DND-41 (cell line): ENCODE measurements at regions not wholly inside any gene's neighbourhood (a gene's known extent, or its start where the extent isn't known, plus 50 kb on each side); places are given as distances from the start of the nearest gene placed in this dataset.

Source experiments
- ATAC-seq: fragments of 200-7000 bp; cut with Tn5 transposase; 3 replicates; pipeline ENCODE4 v1.9.1; 2021; ENCODE audit warnings: low read depth; ENCODE audit not compliant: insufficient read depth
- DNase-seq: peaks from one replicate; pipeline ENCODE4 v3.0.0-alpha.2; 2020
- H2AFZ ChIP-seq: 2 replicates; pipeline ENCODE4 v1.6.0; 2012; ENCODE audit warnings: low read depth, low read length
- H3K27ac ChIP-seq: 2 replicates; pipeline ENCODE4 v1.5.1; 2012; ENCODE audit warnings: low read length, inconsistent platforms
- H3K27me3 ChIP-seq: fragments of 200-600 bp; sonication (generic); 2 replicates; pipeline ENCODE4 v1.6.0; 2012; ENCODE audit warnings: low read length, mild to moderate bottlenecking, inconsistent platforms; ENCODE audit not compliant: insufficient read depth, poor library complexity
- H3K36me3 ChIP-seq: 2 replicates; pipeline ENCODE4 v1.5.1; 2012; ENCODE audit warnings: low read length, inconsistent platforms; ENCODE audit not compliant: insufficient read depth
- H3K4me1 ChIP-seq: 2 replicates; pipeline ENCODE4 v1.5.1; 2012; ENCODE audit warnings: mild to moderate bottlenecking, low read length; ENCODE audit not compliant: insufficient read depth
- H3K4me2 ChIP-seq: 2 replicates; pipeline ENCODE4 v1.6.0; 2012; ENCODE audit warnings: mild to moderate bottlenecking, moderate library complexity, low read length, inconsistent platforms; ENCODE audit not compliant: insufficient read depth
- H3K4me3 ChIP-seq, 2 experiments: fragments of 200-600 bp in 1 of 2; shearing (Covaris generic) in 1 of 2; 2 replicates each; pipeline ENCODE4 v1.5.1; 2012 to 2016; ENCODE audit warnings: inconsistent platforms in 2 of 2, low read length in 2 of 2, mild to moderate bottlenecking in 2 of 2, low read depth in 1 of 2, moderate library complexity in 1 of 2
- H3K79me2 ChIP-seq: 2 replicates; pipeline ENCODE4 v1.6.0; 2012; ENCODE audit warnings: low read length, inconsistent platforms; ENCODE audit not compliant: insufficient read depth
- H3K9ac ChIP-seq: 2 replicates; pipeline ENCODE4 v1.6.0; 2012; ENCODE audit warnings: low read depth, mild to moderate bottlenecking, inconsistent platforms, low read length, moderate library complexity
- H3K9me3 ChIP-seq: 2 replicates; pipeline ENCODE4 v1.5.1; 2012; ENCODE audit warnings: low read length, moderate library complexity, mild to moderate bottlenecking, inconsistent platforms; ENCODE audit not compliant: insufficient read depth, severe bottlenecking
- H4K20me1 ChIP-seq: 2 replicates; pipeline ENCODE4 v1.6.0; 2012; ENCODE audit warnings: low read length; ENCODE audit not compliant: insufficient read depth
- EZH2 ChIP-seq: IDR thresholded peaks from 3 replicates; pipeline ENCODE4 v1.6.1; 2012; ENCODE audit warnings: borderline replicate concordance, low read depth, mild to moderate bottlenecking, moderate library complexity, low read length, inconsistent platforms; ENCODE audit not compliant: severe bottlenecking
- TF ChIP-seq, protein P1 (sequence below): IDR thresholded peaks from 2 replicates; pipeline ENCODE4 v1.5.1; 2012; ENCODE audit warnings: borderline replicate concordance, low read length, moderate library complexity, mild to moderate bottlenecking; ENCODE audit not compliant: poor library complexity, severe bottlenecking; ENCODE audit errors: extremely low read depth

DNA sequence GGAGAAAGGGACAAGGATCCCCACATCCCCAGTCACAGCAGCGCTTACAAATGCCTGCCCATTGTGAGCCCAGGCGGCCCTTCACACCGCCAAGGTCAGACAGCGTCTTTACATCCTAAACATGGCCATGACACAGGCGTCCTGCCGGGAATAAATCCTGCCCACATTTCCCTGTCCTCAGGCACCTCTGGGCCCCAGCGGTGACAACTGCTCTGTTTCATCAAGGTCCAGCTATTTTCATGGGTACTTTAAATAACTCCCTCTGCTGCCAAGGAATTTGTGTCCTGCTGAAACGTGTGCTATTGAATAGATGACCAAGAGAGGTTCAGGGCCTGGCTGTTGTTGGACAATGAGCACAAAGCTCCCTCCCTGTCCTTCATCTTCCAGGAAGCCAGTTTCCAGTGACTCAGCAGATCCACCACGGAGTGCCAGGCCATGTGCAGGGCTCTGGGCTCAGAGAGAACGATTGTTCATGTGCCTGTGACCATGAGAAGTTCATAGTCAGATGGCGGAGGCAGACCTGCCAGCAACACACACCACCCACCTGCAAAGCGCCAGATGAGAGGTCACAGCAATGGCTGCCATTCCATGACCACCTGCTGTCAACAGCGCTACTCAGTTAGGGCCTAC lies 195.8 kb downstream of the MATN1 start:
- Histone ChIP-seq H3K9ac (no peak overlapping the region), H3K9me3 (no peaks in the 10 kb centered on the region), H3K4me3 (no peak overlapping the region), H3K79me2 (no peaks in the 10 kb centered on the region), H2AFZ (no peak overlapping the region), H3K27me3 (no peaks in the 10 kb centered on the region), H4K20me1 (no peaks in the 10 kb centered on the region), H3K36me3 (no peaks in the 10 kb centered on the region), H3K4me1 (no peaks in the 10 kb centered on the region), H3K4me2 (no peak overlapping the region), H3K27ac (no peak overlapping the region)
- ATAC-seq (no peak), DNase-seq (no peak)
- TF ChIP-seq, protein P1, sequence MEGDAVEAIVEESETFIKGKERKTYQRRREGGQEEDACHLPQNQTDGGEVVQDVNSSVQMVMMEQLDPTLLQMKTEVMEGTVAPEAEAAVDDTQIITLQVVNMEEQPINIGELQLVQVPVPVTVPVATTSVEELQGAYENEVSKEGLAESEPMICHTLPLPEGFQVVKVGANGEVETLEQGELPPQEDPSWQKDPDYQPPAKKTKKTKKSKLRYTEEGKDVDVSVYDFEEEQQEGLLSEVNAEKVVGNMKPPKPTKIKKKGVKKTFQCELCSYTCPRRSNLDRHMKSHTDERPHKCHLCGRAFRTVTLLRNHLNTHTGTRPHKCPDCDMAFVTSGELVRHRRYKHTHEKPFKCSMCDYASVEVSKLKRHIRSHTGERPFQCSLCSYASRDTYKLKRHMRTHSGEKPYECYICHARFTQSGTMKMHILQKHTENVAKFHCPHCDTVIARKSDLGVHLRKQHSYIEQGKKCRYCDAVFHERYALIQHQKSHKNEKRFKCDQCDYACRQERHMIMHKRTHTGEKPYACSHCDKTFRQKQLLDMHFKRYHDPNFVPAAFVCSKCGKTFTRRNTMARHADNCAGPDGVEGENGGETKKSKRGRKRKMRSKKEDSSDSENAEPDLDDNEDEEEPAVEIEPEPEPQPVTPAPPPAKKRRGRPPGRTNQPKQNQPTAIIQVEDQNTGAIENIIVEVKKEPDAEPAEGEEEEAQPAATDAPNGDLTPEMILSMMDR: no peak
- TF ChIP-seq EZH2: no peak

DNA sequence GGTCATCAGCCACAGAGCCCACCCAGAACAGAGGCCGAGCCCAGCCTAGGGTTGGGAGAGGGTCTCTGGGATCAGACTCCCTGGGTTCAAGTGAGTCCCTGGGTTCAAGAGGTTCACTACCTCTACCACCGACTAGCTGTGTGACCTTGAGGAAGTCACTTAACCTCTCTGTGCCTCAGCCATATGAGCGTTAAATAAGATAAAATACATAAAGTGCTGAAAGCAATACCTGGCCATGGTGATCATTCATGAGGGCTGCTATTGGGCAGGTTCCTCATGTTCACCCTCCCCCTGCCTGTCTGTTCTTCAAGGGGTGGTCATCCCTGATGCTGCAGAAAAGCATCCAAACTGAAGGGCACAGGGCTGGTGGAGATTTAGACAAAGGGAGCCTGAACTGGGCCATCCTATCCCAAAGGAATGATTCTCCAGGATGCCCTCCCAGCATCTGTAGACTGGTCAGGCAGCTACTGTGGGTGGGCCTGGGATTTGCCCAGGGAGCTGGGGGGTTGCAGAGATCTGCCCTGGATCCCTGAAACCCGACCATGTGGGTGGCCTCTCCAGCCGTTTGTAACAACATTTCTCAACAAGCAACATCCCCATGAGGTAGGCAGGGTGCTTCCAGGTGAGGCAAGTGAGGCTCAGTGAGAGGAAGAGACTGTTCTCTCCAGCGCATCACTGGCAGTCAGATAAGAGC lies 196.6 kb downstream of the MATN1 start:
- Histone ChIP-seq H4K20me1 (no peaks in the 10 kb centered on the region), H3K4me3 (no peak overlapping the region), H3K36me3 (no peaks in the 10 kb centered on the region), H3K9me3 (no peaks in the 10 kb centered on the region), H3K4me2 (no peak overlapping the region), H3K27me3 (no peaks in the 10 kb centered on the region), H3K79me2 (no peaks in the 10 kb centered on the region), H2AFZ (no peak overlapping the region), H3K9ac (no peak overlapping the region), H3K4me1 (no peaks in the 10 kb centered on the region), H3K27ac (no peak overlapping the region)
- DNase-seq: no peak
- ATAC-seq: no peak
- no peak for TF ChIP-seq EZH2
- TF ChIP-seq, protein P1: no peak

DNA sequence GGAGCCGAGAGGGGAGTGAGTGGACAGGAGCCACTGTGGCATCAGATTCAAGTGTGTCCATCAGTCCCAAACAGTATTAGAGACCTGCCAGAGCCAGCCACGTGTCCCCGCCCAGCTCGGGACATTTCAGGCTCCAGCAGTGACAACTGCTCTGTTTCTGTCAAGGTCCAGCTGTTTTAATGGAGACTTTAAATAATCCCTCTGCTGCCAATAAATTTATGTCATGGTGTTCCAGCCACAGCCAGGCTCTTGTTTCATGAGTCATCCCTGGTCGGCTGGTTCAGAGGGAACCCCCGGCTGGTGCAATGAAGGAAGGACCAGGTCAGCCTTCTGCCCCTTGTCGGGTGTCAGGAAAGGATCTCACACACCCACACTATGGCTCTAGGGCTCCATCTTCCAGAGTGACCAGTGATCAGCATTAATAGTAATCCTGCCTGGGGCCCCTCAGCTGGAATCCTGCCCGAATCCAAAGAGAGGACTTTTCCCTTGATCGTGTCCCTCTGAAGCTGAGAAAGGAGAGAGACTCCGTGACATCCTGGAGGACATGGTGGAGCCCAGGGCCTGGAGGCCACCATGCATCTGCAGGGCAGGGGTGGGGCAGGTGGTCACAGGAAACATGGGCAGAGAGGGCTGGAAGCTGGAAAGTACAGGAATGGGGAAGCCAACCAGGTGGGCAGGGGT lies 197.3 kb downstream of the MATN1 start:
- no peak overlapping the region for H3K4me2 ChIP-seq
- ATAC-seq: no peak

More for the DNA sequence above, 197.3 kb downstream of the MATN1 start:
- H2AFZ ChIP-seq: no peak overlapping the region
- no peak for TF ChIP-seq EZH2
- TF ChIP-seq, protein P1: no peak
- H3K9ac ChIP-seq: no peak overlapping the region
- no peak for DNase-seq
- H3K4me3 ChIP-seq: no peak overlapping the region
- H3K27ac ChIP-seq: no peak overlapping the region
- H3K79me2 ChIP-seq: no peaks in the 10 kb centered on the region
- no peaks in the 10 kb centered on the region for H3K9me3 ChIP-seq
- H3K27me3 ChIP-seq: no peaks in the 10 kb centered on the region
- H3K36me3 ChIP-seq: no peaks in the 10 kb centered on the region
- H4K20me1 ChIP-seq: no peaks in the 10 kb centered on the region
- no peaks in the 10 kb centered on the region for H3K4me1 ChIP-seq
